Dedifferentiated amniotic fluid mesenchymal stem cell (primary cell): ENCODE measurements at regions not wholly inside any gene's neighbourhood (a gene's known extent, or its start where the extent isn't known, plus 50 kb on each side); places are given as distances from the start of the nearest gene placed in this dataset.

ENCODE experiments used
- DNase-seq: peaks from one replicate; pipeline ENCODE4 v3.0.0-alpha.2; 2016; ENCODE audit errors: extremely low spot score

- DNase-seq, result no peak
These were observed 132.3 kb downstream of the CEP57L1 start for GRCh38 chr6:109227646-109228045.

- DNase-seq, result no peak
These were observed 131.0 kb downstream of the CEP57L1 start for GRCh38 chr6:109226353-109226752.

GRCh38 chr6:109225946-109226345 is 130.6 kb downstream of the CEP57L1 start:
- DNase-seq, result no peak

GRCh38 chr6:109224994-109225393 is 129.7 kb downstream of the CEP57L1 start:
- DNase-seq, result no peak

- no peak for DNase-seq
These were observed 129.0 kb downstream of the CEP57L1 start for GRCh38 chr6:109224107-109224875.

GRCh38 chr6:109222848-109223247 is 127.5 kb downstream of the CEP57L1 start:
- DNase-seq, result no peak

- DNase-seq, result no peak
These were observed 126.4 kb downstream of the CEP57L1 start for GRCh38 chr6:109221543-109222195.
